GM18498 (cell line): ENCODE measurements at regions not wholly inside any gene's neighbourhood (a gene's known extent, or its start where the extent isn't known, plus 50 kb on each side); places are given as distances from the start of the nearest gene placed in this dataset.

Experiments used
- ATAC-seq: cut with Tn5 transposase; IDR thresholded peaks from one replicate; pipeline ENCODE4 v1.9.1; 2021; ENCODE audit warnings: mild to moderate bottlenecking, moderate library complexity; ENCODE audit not compliant: unreplicated experiment

GRCh38 chr4:23276076-23276475 lies 583.3 kb downstream of the GBA3 start:
- ATAC-seq = no peak

- no peak for ATAC-seq
These were observed 576.8 kb downstream of the GBA3 start for GRCh38 chr4:23269566-23269965.

DNA sequence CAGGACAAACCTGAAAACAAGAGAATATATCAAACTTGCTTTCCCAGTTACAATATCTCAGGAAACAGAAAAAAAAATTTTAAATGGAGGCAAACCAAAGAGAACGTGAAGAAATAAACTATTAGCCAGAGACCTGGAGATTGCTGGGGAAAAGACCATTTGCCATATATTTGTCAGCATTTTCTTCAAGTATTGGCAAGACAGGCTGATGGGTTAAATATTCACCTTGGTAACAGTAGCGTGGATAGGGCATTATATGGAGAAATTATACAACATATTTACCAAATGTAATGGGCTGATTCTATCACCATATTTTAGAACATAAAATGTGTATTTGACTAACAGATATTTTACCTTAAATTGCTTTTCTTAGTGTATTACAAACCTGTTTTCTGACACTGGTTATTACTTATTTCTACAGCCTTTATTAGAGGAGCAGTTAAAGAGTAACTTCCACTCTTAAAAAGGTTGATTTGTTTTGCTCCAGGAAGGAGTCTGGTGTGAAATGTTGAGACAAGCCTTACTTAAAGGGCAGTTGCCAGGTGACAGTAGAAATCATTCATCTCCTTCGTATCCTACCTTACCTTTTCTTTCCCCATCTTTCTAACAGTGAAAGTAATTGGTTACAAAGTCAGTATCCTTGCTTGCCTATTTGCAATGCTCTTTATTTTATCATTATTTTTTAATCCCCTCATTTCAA lies 575.5 kb downstream of the GBA3 start:
- no peak for ATAC-seq

GRCh38 chr4:23266401-23266800 lies 573.7 kb downstream of the GBA3 start:
- no peak for ATAC-seq

- ATAC-seq = no peak
These were observed 567.8 kb downstream of the GBA3 start for GRCh38 chr4:23260511-23260910.

- ATAC-seq = no peak
These were observed 552.6 kb downstream of the GBA3 start for GRCh38 chr4:23245203-23245832.

DNA sequence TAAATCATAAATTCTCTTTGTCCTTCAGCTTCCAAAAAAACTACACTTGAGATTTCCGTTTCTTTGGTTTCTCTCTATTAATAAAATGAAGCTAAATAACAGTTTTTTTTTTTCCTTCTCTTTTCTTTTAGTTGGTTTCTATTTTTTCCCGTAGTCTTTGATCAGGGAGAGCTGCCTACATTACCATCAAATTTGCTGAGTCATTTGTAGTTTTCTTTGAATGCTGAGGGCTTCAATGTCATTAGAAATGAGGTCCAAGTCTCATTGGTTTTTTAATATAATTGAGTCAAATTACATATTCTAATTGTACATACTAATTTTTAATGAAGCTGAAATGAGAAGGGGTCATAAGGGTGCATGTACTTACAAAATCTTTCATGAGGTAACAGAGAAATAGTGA lies 550.2 kb downstream of the GBA3 start:
- no peak for ATAC-seq

- ATAC-seq = no peak
These were observed 548.7 kb downstream of the GBA3 start for GRCh38 chr4:23241408-23241807.

GRCh38 chr4:23238848-23239247 lies 546.1 kb downstream of the GBA3 start:
- ATAC-seq = no peak

- no peak for ATAC-seq
These were observed 545.0 kb downstream of the GBA3 start for GRCh38 chr4:23237771-23238170.

DNA sequence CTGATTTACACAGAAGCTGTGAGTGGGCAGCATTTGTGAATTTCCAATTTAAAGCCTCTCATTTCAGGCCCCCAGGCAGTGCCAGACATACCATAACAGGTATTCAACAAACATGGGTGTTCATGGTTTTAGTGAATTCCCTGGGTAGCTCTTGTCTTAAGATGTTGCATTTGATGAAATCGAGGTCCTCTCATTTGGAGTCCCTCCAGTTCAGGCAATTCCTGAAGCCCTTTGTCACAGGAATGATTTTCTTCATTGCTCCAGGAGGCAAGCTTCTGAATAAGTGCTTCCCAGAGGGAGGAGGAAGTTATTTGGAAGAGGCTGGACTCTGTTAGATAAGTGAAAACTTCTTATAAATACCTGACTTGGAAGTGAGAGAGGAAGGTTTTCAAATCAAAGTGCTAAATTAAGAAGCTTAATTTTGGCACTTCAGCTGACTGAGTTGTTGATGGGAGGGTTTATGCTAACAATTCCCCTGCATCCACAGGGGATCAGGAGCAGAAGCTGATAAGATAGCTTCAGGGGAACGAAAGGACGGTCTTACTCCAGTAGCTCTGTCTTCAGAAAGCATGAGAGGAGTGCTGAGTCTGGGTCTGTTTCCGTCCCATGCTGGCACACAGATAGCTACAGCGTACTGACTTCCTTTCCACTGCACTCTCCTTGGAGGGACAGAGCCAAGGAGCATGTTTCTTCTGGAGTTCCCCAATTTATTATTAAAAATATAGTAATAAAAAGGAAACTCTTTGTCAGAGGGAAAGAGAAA lies 543.1 kb downstream of the GBA3 start:
- ATAC-seq = no peak

DNA sequence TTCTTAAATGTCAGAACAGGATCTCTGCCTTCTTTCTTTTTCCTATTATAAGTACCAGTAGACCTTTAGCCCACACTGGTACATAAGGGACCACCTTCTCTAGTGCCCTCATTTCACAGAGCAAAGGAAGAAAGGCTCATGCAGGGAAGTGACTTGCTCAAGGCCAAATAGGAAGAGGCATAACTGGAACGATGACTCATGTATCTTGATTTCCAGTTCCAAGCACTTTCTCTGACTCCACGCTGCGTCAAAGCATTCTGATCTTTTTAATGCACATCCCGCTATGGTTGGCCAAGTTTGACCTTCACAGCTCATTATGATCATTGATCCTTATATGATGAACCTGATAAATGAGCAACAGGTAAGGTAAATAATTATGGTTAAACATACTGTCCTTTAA lies 542.0 kb downstream of the GBA3 start:
- ATAC-seq = no peak

DNA sequence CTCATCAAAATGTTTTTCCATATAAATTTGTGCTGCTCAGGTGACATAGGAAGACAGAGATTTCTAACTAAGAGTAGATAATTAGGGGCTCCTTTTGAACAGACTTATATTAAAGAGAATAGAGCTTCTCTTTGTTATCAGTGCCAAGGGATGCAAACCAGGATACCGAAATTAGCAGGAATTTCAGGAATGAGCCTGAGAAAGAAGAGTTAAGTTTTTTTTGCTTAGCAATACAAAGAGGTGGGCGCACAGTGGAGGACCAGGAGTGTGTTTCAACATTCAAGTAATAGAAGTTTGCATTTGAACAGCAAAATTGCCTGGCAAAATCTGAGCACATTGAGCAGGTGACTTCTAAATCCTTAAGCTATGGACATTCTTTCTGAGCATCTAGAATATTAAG lies 541.3 kb downstream of the GBA3 start:
- no peak for ATAC-seq

- no peak for ATAC-seq
These were observed 540.9 kb downstream of the GBA3 start for GRCh38 chr4:23233596-23233995.

DNA sequence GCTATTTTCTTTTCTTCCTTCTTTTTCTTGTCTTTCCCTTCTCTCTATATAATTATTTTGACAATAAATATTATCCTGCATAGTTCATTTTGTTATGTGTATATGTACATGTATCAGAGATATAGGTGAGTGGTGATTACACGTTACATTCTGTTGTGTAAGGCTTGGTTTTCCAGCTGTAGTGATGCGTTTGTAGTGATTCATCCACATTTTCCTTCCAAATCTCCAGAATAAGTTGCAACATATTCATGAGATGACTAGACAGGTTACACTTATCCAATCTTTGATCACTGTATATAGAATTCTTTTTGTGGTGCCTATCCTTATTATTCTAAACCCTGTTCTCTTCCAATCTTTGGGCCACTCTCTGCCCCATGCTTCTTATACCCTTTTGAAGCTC lies 540.2 kb downstream of the GBA3 start:
- no peak for ATAC-seq

DNA sequence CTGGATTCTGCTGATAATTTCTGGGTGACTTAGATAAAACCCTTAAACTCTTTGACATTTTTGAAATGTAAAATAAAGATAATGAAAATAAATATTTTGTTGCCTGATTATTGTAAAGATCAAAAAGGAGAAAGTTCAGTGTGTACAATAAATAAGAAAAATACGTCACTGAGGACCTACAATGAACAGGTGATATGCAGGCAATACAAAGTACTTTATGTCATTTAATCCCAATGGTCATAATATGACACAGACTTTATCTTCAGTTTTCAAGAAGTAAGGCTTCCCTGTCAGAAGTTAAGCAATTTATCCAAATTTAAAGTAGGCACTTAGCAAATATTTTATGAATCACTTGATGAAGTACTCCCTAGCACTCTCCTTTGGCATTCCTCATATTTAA lies 532.8 kb downstream of the GBA3 start:
- ATAC-seq = no peak

DNA sequence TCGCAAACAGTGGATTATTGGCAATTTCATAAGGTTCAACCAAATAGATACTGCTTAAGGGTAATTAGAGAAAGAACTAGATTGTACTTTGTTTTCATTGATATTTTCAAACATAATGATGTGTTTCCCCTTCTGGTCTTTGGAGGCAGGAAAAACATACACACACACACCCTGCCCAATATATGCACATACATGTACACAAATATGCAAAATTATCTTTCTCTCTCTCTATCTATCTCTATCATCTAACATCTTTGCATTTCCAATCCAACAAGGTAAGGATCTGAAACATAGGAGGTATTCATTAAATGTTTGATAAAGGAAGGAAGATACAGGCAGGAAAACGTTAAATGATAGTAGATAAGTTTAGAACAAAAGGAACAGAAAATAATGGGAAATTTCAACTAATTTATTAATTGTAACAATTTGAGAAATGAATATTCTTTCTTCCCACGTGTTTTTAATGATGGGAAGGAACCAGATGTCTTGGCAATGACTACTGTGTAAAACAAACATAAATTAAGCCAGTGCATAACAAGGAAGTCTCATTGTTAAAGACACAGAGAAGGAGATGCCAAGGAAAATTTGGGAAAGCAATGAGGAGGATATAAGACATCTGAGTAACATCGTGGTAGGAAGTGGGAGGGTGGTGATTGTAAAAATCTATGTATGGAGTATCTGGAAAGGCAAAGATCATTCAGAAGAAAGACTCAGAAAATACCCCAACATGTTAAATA lies 532.1 kb downstream of the GBA3 start:
- ATAC-seq = no peak

DNA sequence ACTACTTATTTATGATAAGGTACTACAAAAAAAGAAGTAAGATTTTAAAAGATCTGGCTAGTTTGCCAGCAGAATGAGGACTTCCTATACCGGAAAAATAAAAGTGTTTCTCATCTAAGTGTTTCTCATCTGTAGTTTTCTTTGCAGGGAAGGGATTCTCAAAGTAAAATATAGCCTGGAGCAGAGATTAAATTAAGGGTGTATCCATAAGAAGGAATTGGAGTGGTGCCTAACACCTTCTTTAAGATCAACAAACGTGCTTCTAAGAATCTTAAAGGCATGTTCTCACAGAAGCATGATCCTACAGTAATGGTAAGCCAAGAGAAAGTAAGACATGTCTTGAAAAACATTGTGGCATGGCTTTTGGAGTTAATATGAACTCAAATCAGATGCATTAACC lies 528.2 kb downstream of the GBA3 start:
- no peak for ATAC-seq

GRCh38 chr4:23219779-23220408 lies 527.2 kb downstream of the GBA3 start:
- no peak for ATAC-seq

GRCh38 chr4:23213198-23213597 lies 520.5 kb downstream of the GBA3 start:
- no peak for ATAC-seq

GRCh38 chr4:23212558-23212957 lies 519.8 kb downstream of the GBA3 start:
- ATAC-seq = no peak
